ENCODE measurements at regions not wholly inside any gene's neighbourhood (a gene's known extent, or its start where the extent isn't known, plus 50 kb on each side); places are given as distances from the start of the nearest gene placed in this dataset.

DNA sequence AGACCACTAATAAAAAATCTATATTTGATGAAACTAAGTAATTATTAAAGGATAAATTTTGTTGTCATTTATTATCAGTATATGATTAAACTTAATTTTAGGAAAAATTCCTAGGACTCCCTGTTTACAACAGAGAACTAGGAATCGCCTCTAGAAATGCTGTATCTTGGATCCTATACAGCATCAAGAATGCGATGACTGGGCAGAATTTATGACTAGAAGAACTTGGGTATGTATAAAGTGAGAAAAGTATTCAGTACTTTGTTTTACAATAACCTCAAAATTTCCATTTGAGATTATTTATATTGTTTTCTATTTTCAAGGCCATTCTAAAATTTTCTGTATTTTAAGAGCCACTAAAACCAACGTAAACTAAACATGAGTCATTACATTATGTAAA is 82.3 kb upstream of the AGTR1 start:
- DNase-seq: no peak

DNA sequence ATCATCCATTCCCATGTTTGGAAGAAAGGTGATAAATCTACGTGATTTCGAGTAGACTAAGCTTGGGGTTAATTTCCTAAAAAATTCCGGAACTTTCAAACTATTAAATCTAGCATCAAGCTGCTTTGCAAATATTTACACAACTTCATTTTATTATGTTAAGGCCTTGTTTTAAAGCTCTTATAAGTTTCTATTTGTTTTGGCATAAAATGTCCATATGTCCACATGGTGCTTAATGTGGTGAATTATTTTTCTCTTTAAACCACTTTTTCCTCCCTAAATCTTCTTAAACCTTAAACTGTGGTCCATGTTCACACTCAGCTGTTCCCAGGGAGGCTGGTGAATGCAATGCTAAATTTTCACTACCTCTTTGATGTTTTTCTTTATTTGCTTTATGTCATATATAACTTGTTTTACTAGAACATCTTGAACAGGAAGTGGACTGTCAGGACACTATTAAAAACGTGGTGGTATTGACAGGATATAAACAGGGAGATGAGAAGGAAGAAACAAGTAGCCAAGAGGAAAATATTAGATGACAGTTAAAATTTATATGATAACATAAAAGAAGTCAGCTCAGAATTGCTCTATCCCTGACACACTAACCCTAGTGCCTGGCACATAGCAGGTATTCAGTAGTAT is 72.5 kb upstream of the AGTR1 start:
- no peak for DNase-seq

- DNase-seq: no peak
These were observed 71.7 kb upstream of the AGTR1 start for GRCh38 chr3:148625991-148626390.

GRCh38 chr3:148629006-148629405 is 68.7 kb upstream of the AGTR1 start:
- no peak for DNase-seq

DNA sequence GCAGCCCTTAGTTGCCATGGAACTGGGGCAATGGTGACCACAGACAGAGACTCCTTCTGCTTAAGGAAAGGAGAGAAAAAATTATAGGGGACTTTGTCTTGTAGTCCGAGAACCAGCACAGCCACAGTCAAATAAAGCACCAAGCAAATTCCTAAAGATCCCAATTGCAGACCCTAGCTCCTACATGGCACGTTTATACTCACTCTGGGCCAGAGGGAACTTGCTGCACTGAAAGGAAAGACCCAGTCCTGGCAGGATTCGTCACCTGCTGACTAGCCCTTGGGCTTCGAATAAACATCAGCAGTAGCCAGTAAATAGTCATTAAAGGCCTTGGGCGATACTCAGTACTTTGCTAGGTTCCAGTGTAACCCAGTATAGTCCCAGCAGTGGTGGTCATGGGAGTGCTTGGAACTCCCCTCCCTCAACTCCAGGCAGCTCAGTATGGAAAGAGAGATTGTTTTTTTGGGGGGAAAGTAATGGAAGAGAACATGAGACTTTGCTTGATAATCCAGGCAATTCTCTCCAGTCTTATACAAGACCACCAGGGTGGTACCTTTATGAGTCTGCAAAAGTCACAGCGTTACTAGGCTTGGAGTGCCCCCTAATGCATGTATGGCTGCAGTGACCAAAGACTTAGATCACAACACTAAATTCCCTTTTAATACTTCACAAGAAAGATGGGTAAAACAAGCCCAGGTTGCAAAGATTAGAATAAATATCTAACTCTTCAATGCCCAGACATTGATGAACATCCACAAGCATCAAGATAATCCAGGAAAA is 66.4 kb upstream of the AGTR1 start:
- DNase-seq: no peak

GRCh38 chr3:148641722-148642121 is 56.0 kb upstream of the AGTR1 start:
- DNase-seq: no peak

- no peak for DNase-seq
These were observed 55.5 kb upstream of the AGTR1 start for GRCh38 chr3:148642214-148642613.

DNA sequence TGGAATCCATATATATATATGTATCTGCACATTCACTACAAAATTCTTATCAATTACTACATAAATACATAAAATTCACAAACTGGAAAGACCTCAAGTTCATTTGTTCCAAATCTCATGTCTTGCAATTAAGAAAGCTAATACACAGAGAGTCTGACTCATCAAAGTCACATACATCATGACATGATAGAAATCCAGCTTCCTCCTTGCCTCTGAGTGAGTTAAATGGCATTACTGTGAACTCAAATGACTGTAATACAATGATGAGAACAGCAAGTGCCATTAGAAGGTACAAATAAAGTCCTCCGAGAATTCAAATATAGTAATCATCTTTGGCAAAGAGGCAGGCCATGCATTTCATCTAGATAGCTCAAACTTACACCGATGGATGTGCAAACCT is 55.1 kb upstream of the AGTR1 start:
- no peak for DNase-seq

DNA sequence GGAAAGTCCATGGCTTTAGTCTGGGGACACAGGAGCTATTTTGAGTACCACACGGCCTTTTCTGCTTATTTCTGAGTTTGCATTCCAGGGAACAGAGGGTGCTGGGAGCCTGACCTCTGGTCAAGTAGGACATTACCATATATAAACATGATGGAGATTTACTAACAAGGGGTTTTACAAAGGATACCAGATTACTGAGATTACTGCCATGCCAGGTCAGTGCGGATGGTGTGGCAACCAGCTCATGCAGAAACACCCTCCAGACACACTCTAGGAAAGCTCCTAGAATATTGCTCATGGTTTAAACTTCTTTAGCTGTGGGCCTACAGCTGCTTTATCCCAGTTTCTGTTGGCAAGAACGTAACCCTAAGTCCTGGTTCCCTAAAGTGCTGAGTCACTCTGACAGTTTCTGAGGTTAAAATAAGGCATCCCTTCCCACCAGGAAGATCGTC is 54.3 kb upstream of the AGTR1 start:
- DNase-seq: peak in 1 of 58 donors; percentile 3

- no peak for DNase-seq
These were observed 51.5 kb upstream of the AGTR1 start for GRCh38 chr3:148646126-148646665.

Data from anterior cingulate cortex (tissue), 58 donors.